H9 (cell line): ENCODE measurements at regions not wholly inside any gene's neighbourhood (a gene's known extent, or its start where the extent isn't known, plus 50 kb on each side); places are given as distances from the start of the nearest gene placed in this dataset.

Experiments used
- DNase-seq: peaks from one replicate; pipeline ENCODE4 v3.0.0-alpha.2; 2017
- H2AFZ ChIP-seq: one replicate; pipeline ENCODE4 v1.6.1; 2013; ENCODE audit warnings: mild to moderate bottlenecking, low read length, control low read depth, moderate library complexity
- H2AK5ac ChIP-seq: 2 replicates; pipeline ENCODE4 v1.6.1; 2013; ENCODE audit warnings: low read length, control low read depth, mixed read lengths; ENCODE audit not compliant: insufficient read length
- H2BK120ac ChIP-seq: one replicate; pipeline ENCODE4 v1.6.1; 2013; ENCODE audit warnings: low read depth, mild to moderate bottlenecking, low read length, control low read depth, inconsistent platforms; ENCODE audit not compliant: poor library complexity, severe bottlenecking
- H2BK12ac ChIP-seq: 2 replicates; pipeline ENCODE4 v1.6.1; 2013; ENCODE audit warnings: low read length, control low read depth, mixed read lengths, low read depth; ENCODE audit not compliant: insufficient read length
- H2BK15ac ChIP-seq: 2 replicates; pipeline ENCODE4 v1.6.1; 2013; ENCODE audit warnings: low read depth, low read length, control low read depth
- H2BK20ac ChIP-seq: one replicate; pipeline ENCODE4 v1.6.1; 2013; ENCODE audit warnings: low read depth, mild to moderate bottlenecking, low read length, control low read depth, inconsistent platforms; ENCODE audit not compliant: poor library complexity, severe bottlenecking
- H2BK5ac ChIP-seq: 2 replicates; pipeline ENCODE4 v1.6.1; 2013; ENCODE audit warnings: low read length, control low read depth, mixed read lengths; ENCODE audit not compliant: insufficient read length
- H3K14ac ChIP-seq: 2 replicates; pipeline ENCODE4 v1.6.1; 2013; ENCODE audit warnings: low read length, control low read depth; ENCODE audit not compliant: insufficient read depth
- H3K18ac ChIP-seq: 2 replicates; pipeline ENCODE4 v1.6.1; 2013; ENCODE audit warnings: low read depth, mild to moderate bottlenecking, mixed read lengths, low read length, control low read depth; ENCODE audit not compliant: insufficient read length
- H3K23ac ChIP-seq: 2 replicates; pipeline ENCODE4 v1.6.1; 2013; ENCODE audit warnings: low read length, control low read depth, mixed read lengths, low read depth; ENCODE audit not compliant: insufficient read length
- H3K23me2 ChIP-seq: 2 replicates; pipeline ENCODE4 v1.6.1; 2013; ENCODE audit warnings: low read depth, mild to moderate bottlenecking, mixed read lengths, low read length, control low read depth; ENCODE audit not compliant: insufficient read length, poor library complexity, severe bottlenecking
- H3K27ac ChIP-seq: 2 replicates; pipeline ENCODE4 v1.5.1; 2013; ENCODE audit warnings: low read length, control low read depth, mixed read lengths, low read depth; ENCODE audit not compliant: insufficient read length
- H3K27me3 ChIP-seq: 2 replicates; pipeline ENCODE4 v1.6.1; 2013; ENCODE audit warnings: low read length, control low read depth, inconsistent platforms; ENCODE audit not compliant: insufficient read depth
- H3K4ac ChIP-seq: 2 replicates; pipeline ENCODE4 v1.6.1; 2013; ENCODE audit warnings: low read depth, mild to moderate bottlenecking, control low read depth, inconsistent platforms, low read length, moderate library complexity
- H3K4me1 ChIP-seq: 2 replicates; pipeline ENCODE4 v1.6.1; 2013; ENCODE audit warnings: low read length, control low read depth, inconsistent platforms; ENCODE audit not compliant: insufficient read depth
- H3K4me2 ChIP-seq: 2 replicates; pipeline ENCODE4 v1.6.1; 2013; ENCODE audit warnings: low read length, control low read depth, mixed read lengths; ENCODE audit not compliant: insufficient read length, insufficient read depth
- H3K56ac ChIP-seq: 2 replicates; pipeline ENCODE4 v1.6.1; 2013; ENCODE audit warnings: low read depth, mild to moderate bottlenecking, mixed read lengths, low read length, control low read depth; ENCODE audit not compliant: insufficient read length
- H3K79me1 ChIP-seq: 2 replicates; pipeline ENCODE4 v1.6.1; 2013; ENCODE audit warnings: low read depth, mild to moderate bottlenecking, moderate library complexity, low read length, control low read depth, inconsistent platforms; ENCODE audit not compliant: insufficient read depth, poor library complexity, severe bottlenecking
- H3K79me2 ChIP-seq: 2 replicates; pipeline ENCODE4 v1.6.1; 2013; ENCODE audit warnings: low read length, control low read depth, inconsistent platforms; ENCODE audit not compliant: insufficient read depth
- H3K9ac ChIP-seq: 2 replicates; pipeline ENCODE4 v1.6.1; 2013; ENCODE audit warnings: low read length, control low read depth, mixed read lengths; ENCODE audit not compliant: insufficient read length; ENCODE audit errors: extremely low read depth
- H3K9me3 ChIP-seq: one replicate; pipeline ENCODE4 v1.6.1; 2013; ENCODE audit warnings: low read depth, low read length, inconsistent platforms; ENCODE audit not compliant: control insufficient read depth
- H3T11ph ChIP-seq: one replicate; pipeline ENCODE4 v1.6.1; 2013; ENCODE audit warnings: mild to moderate bottlenecking, low read length, control low read depth, inconsistent platforms
- H4K20me1 ChIP-seq: one replicate; pipeline ENCODE4 v1.6.1; 2013; ENCODE audit not compliant: control insufficient read depth, insufficient read length, insufficient read depth
- H4K5ac ChIP-seq: 2 replicates; pipeline ENCODE4 v1.6.1; 2013; ENCODE audit warnings: low read depth, mild to moderate bottlenecking, mixed read lengths, low read length, control low read depth; ENCODE audit not compliant: insufficient read length
- H4K8ac ChIP-seq: replicated peaks from 2 replicates; pipeline ENCODE4 v1.6.1; 2013; ENCODE audit warnings: low read length, control low read depth, mixed read lengths, low read depth; ENCODE audit not compliant: insufficient read length
- H4K91ac ChIP-seq: 2 replicates; pipeline ENCODE4 v1.6.1; 2013; ENCODE audit warnings: low read depth, mild to moderate bottlenecking, moderate library complexity, mixed read lengths, low read length, control low read depth; ENCODE audit not compliant: insufficient read length
- H3K27ac Mint-ChIP-seq, 3 experiments: 2 replicates in 2 of 3; 3 replicates in 1 of 3; pipeline ENCODE4 v1.8.0; 2020 to 2021; ENCODE audit warnings: mixed read lengths in 3 of 3, mild to moderate bottlenecking in 1 of 3, moderate library complexity in 1 of 3
- H3K27me3 Mint-ChIP-seq: 2 replicates; pipeline ENCODE4 v1.8.0; 2021; ENCODE audit warnings: low read depth, mild to moderate bottlenecking, moderate library complexity, mixed read lengths
- H3K36me3 Mint-ChIP-seq, 3 experiments: 2 replicates in 2 of 3; 3 replicates in 1 of 3; pipeline ENCODE4 v1.8.0; 2020 to 2021; ENCODE audit warnings: low read depth in 3 of 3, mixed read lengths in 3 of 3; ENCODE audit not compliant: insufficient read depth in 1 of 3
- H3K4me1 Mint-ChIP-seq, 2 experiments: 2 replicates each; pipeline ENCODE4 v1.8.0; 2020; ENCODE audit warnings: mixed read lengths in 2 of 2
- H3K4me3 Mint-ChIP-seq, 2 experiments: 2 replicates in 1 of 2; 3 replicates in 1 of 2; pipeline ENCODE4 v1.8.0; 2020 to 2021; ENCODE audit warnings: mild to moderate bottlenecking in 2 of 2, mixed read lengths in 2 of 2, moderate library complexity in 1 of 2
- H3K9me3 Mint-ChIP-seq, 2 experiments: 2 replicates in 1 of 2; 3 replicates in 1 of 2; pipeline ENCODE4 v1.8.0; 2020; ENCODE audit warnings: mild to moderate bottlenecking in 2 of 2, mixed read lengths in 2 of 2, moderate library complexity in 1 of 2
- WGBS: extraction: QIAGEN DNeasy Blood & Tissue Kit; methylation state at CpG from one replicate; pipeline ENCODE4 v1.1.7; 2013; ENCODE audit warnings: missing lambda C conversion rate, low lambda C conversion rate, mixed read lengths; ENCODE audit not compliant: insufficient read length; ENCODE audit errors: extremely low coverage; 5-methylcytosine and 5-hydroxymethylcytosine counted together
- TF ChIP-seq, protein P1 (sequence below): fragments of 200-600 bp; sonication (generic); conservative IDR thresholded peaks from 3 replicates; pipeline ENCODE4 v1.8.0; 2021; ENCODE audit warnings: antibody characterized with exemption, mild to moderate bottlenecking

DNA sequence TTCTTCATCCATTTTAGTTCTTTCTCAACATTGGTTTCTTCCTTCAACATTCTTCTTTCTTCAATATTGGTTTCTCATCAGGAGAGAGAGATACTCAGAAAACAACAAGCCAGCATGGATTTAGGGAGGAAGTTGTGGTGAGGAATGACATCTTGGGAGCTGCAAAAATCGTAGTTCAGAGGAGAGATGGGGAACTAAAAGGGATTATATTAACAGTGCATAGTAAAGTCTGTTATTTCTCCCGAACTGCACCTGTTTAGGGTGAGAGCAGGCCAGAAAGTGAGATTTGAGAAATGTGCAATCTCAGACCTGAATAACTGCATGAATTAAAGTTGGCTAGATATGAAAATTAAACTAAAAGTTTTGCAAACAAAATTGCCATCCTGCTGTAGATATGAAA lies 94.5 kb downstream of the CASP12 start:
- Histone ChIP-seq H2AFZ (no peak overlapping the region), H2AK5ac (no peak overlapping the region), H3K27me3 (no peaks in the 10 kb centered on the region; the same call in 1 of the 2 replicates), H3T11ph (no peak overlapping the region), H4K8ac (no peak overlapping the region), H3K14ac (no peak overlapping the region), H3K56ac (no peak overlapping the region), H4K5ac (no peak overlapping the region), H3K4me2 (no peak overlapping the region), H2BK20ac (no peak overlapping the region), H2BK15ac (no peak overlapping the region), H3K79me1 (no peaks in the 10 kb centered on the region), H3K27ac (no peak overlapping the region), H2BK5ac (no peak overlapping the region), H3K4ac (no peak overlapping the region), H3K23ac (no peak overlapping the region), H2BK120ac (no peak overlapping the region), H3K9ac (no peak overlapping the region), H4K91ac (no peak overlapping the region), H3K23me2 (no peaks in the 10 kb centered on the region), H3K79me2 (no peaks in the 10 kb centered on the region), H3K9me3 (no peaks in the 10 kb centered on the region), H3K18ac (no peak overlapping the region), H2BK12ac (no peak overlapping the region), H4K20me1 (no peaks in the 10 kb centered on the region), H3K4me1 (no peaks in the 10 kb centered on the region)
- no peaks in the 10 kb centered on the region for H3K27me3 Mint-ChIP-seq
- no peak overlapping the region for H3K27ac Mint-ChIP-seq
- TF ChIP-seq, protein P1, sequence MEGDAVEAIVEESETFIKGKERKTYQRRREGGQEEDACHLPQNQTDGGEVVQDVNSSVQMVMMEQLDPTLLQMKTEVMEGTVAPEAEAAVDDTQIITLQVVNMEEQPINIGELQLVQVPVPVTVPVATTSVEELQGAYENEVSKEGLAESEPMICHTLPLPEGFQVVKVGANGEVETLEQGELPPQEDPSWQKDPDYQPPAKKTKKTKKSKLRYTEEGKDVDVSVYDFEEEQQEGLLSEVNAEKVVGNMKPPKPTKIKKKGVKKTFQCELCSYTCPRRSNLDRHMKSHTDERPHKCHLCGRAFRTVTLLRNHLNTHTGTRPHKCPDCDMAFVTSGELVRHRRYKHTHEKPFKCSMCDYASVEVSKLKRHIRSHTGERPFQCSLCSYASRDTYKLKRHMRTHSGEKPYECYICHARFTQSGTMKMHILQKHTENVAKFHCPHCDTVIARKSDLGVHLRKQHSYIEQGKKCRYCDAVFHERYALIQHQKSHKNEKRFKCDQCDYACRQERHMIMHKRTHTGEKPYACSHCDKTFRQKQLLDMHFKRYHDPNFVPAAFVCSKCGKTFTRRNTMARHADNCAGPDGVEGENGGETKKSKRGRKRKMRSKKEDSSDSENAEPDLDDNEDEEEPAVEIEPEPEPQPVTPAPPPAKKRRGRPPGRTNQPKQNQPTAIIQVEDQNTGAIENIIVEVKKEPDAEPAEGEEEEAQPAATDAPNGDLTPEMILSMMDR, result no peak
- no peak overlapping the region for H3K4me3 Mint-ChIP-seq
- no peaks in the 10 kb centered on the region; a peak in 1 of 5 replicates for H3K9me3 Mint-ChIP-seq
- no peak for DNase-seq
- no peaks in the 10 kb centered on the region for H3K4me1 Mint-ChIP-seq
- no peaks in the 10 kb centered on the region; a peak in 1 of 7 replicates for H3K36me3 Mint-ChIP-seq
- no CpG with 5 or more reads among the region's 2 CpGs for WGBS
